Gastroesophageal sphincter (tissue), 4 donors: ENCODE measurements at regions not wholly inside any gene's neighbourhood (a gene's known extent, or its start where the extent isn't known, plus 50 kb on each side); places are given as distances from the start of the nearest gene placed in this dataset.
A peak's percentile ranks its signal among the peaks of the same experiment; 100 is the strongest.

Source experiments
- ATAC-seq: fragments of 150-250 bp; one replicate; pipeline ENCODE4 v1.9.1; 2016; ENCODE audit warnings: mild to moderate bottlenecking, moderate library complexity
- H3K27ac ChIP-seq, 4 donors: fragments of 200-600 bp; sonication (generic) in 3 of 4; 1 replicate in 3 of 4; 2 replicates in 1 of 4; pipeline ENCODE4 v1.5.1; 2016 to 2019
- H3K27me3 ChIP-seq: fragments of 200-600 bp; sonication (generic); one replicate; pipeline ENCODE4 v1.5.1; 2019
- H3K36me3 ChIP-seq, 2 donors: fragments of 200-600 bp; sonication (generic); one replicate each; pipeline ENCODE4 v1.5.1; 2019; ENCODE audit warnings: control low read depth in 1 of 2
- H3K4me1 ChIP-seq, 3 donors: fragments of 200-600 bp; sonication (generic); 1 replicate in 2 of 3; 2 replicates in 1 of 3; pipeline ENCODE4 v1.5.1; 2016 to 2019; ENCODE audit warnings: control low read depth in 2 of 3
- H3K4me3 ChIP-seq, 2 donors: fragments of 200-600 bp; sonication (generic); one replicate each; pipeline ENCODE4 v1.5.1; 2019; ENCODE audit warnings: mild to moderate bottlenecking in 1 of 2, moderate library complexity in 1 of 2
- H3K9me3 ChIP-seq, 3 donors: fragments of 200-600 bp; sonication (generic); one replicate each; pipeline ENCODE4 v1.5.1; 2017 to 2019; ENCODE audit warnings: control low read depth in 2 of 3
- EP300 ChIP-seq: sonication (generic); formaldehyde crosslinking; IDR thresholded peaks from one replicate; pipeline ENCODE4 v1.6.1; 2017; ENCODE audit warnings: antibody characterized with exemption, mild to moderate bottlenecking
- POLR2A ChIP-seq, 2 donors: fragments of 450-650 bp; IDR thresholded peaks; one replicate each; pipeline ENCODE4 v1.6.1; 2017; ENCODE audit warnings: antibody characterized with exemption in 2 of 2, mild to moderate bottlenecking in 2 of 2, moderate library complexity in 1 of 2
- POLR2AphosphoS5 ChIP-seq: sonication (generic); formaldehyde crosslinking; IDR thresholded peaks from one replicate; pipeline ENCODE4 v1.6.1; 2017; ENCODE audit warnings: antibody characterized with exemption
- WGBS, 2 donors: methylation state at CpG; one replicate each; pipeline ENCODE4 v1.1.5; 2018; ENCODE audit warnings: low coverage in 1 of 2; 5-methylcytosine and 5-hydroxymethylcytosine counted together
- TF ChIP-seq, protein P1 (sequence below), 4 experiments: fragments of 200-600 bp in 2 of 4; fragments of 450-650 bp in 2 of 4; sonication (generic) in 1 of 4; IDR thresholded peaks; one replicate each; pipeline ENCODE4 v1.5.1; 2017 to 2019; ENCODE audit warnings: antibody characterized with exemption in 4 of 4, mild to moderate bottlenecking in 2 of 4, moderate library complexity in 2 of 4

DNA sequence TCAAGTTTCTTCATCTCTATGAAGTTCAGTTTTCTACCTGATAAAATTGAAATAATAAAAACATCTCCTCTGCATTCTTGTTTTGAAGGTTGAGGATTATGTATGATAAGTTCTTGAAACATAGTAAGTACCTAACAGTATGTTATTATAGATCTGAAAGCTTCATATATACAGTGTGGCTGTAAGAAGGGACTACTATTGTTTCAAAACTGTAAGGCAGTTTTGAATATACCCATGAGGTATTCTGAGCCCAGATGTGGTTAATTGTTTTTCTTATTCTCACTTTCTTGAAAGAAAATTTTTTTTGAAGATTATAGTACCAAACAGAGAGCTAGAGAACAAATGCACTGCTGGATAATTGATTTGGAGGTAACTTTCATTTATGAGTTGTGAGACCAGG, 383.2 kb downstream of the CHSY3 start:
- Histone ChIP-seq H3K27ac (no peak overlapping the region), H3K4me3 (no peak overlapping the region), H3K9me3 (no peaks in the 10 kb centered on the region), H3K27me3 (no peaks in the 10 kb centered on the region), H3K4me1 (no peaks in the 10 kb centered on the region), H3K36me3 (no peaks in the 10 kb centered on the region)
- TF ChIP-seq POLR2A (IDR thresholded peaks at IDR 0.05) (no peak), POLR2AphosphoS5 (no peak), EP300 (no peak)
- TF ChIP-seq, protein P1, sequence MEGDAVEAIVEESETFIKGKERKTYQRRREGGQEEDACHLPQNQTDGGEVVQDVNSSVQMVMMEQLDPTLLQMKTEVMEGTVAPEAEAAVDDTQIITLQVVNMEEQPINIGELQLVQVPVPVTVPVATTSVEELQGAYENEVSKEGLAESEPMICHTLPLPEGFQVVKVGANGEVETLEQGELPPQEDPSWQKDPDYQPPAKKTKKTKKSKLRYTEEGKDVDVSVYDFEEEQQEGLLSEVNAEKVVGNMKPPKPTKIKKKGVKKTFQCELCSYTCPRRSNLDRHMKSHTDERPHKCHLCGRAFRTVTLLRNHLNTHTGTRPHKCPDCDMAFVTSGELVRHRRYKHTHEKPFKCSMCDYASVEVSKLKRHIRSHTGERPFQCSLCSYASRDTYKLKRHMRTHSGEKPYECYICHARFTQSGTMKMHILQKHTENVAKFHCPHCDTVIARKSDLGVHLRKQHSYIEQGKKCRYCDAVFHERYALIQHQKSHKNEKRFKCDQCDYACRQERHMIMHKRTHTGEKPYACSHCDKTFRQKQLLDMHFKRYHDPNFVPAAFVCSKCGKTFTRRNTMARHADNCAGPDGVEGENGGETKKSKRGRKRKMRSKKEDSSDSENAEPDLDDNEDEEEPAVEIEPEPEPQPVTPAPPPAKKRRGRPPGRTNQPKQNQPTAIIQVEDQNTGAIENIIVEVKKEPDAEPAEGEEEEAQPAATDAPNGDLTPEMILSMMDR (IDR thresholded peaks at IDR 0.05), result no peak
- ATAC-seq, result no peak

GRCh38 chr5:130286971-130287370, 382.7 kb downstream of the CHSY3 start:
- ATAC-seq, result no peak
- H3K36me3 ChIP-seq, result no peaks in the 10 kb centered on the region
- 24 to 61% methylated on average over 2 of the region's 2 CpGs for WGBS, 2 donors

GRCh38 chr5:130282049-130282448, 377.8 kb downstream of the CHSY3 start:
- no peak overlapping the region for H3K27ac ChIP-seq

More at GRCh38 chr5:130286971-130287370, 382.7 kb downstream of the CHSY3 start:
- Histone ChIP-seq H3K9me3 (no peaks in the 10 kb centered on the region), H3K4me1 (no peaks in the 10 kb centered on the region), H3K4me3 (no peak overlapping the region), H3K27me3 (no peaks in the 10 kb centered on the region), H3K27ac (no peak overlapping the region)
- no peak for TF ChIP-seq EP300
- no peak for TF ChIP-seq POLR2AphosphoS5
- TF ChIP-seq POLR2A (IDR thresholded peaks at IDR 0.05), result no peak

DNA sequence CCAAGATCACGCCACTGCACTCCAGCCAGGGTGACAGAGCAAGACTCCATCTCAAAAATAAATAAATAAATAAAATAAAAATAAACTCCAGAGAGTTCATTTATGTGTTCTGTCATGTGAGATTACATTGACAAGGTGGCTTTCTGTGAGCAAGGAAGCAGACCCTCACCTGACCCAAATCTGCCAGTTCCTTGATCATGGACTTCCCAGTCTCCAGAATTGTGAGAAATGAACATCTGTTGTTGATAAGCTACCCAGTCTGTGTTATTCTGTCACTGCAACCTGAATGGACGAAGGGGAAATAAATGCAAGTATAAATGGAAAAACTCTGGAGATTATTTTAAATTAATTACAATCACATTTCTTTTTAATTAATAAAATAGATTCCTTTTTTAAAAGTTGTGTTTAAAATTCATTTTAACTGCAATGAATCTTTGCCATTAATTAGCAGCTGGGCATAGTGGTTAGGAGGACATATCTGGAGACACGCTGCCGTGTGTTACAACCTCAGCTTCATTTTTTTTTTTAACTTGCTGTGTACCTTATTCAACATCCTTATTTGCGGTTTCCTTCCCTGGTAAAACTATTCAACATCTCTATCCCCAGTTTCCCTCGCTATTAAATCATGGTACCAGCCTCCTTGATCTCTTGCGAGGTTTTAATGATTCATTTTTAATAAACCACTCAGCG, 376.4 kb downstream of the CHSY3 start:
- 79 to 87% methylated on average over 7 to 8 of the region's 8 CpGs for WGBS, 2 donors

More at GRCh38 chr5:130282049-130282448, 377.8 kb downstream of the CHSY3 start:
- 33 to 80% methylated on average over 1 of the region's 1 CpG for WGBS, 2 donors
- H3K4me1 ChIP-seq, result no peaks in the 10 kb centered on the region
- no peaks in the 10 kb centered on the region for H3K9me3 ChIP-seq
- TF ChIP-seq EP300, result no peak
- TF ChIP-seq POLR2A (IDR thresholded peaks at IDR 0.05), result no peak
- TF ChIP-seq, protein P1 (IDR thresholded peaks at IDR 0.05), result no peak
- TF ChIP-seq POLR2AphosphoS5, result no peak
- ATAC-seq, result peak; percentile 47
- H3K4me3 ChIP-seq, result no peak overlapping the region
- no peaks in the 10 kb centered on the region for H3K27me3 ChIP-seq
- H3K36me3 ChIP-seq, result no peaks in the 10 kb centered on the region

GRCh38 chr5:130279386-130279785, 375.1 kb downstream of the CHSY3 start:
- no peak for ATAC-seq
- Histone ChIP-seq H3K27ac (no peak overlapping the region), H3K36me3 (no peaks in the 10 kb centered on the region), H3K9me3 (no peaks in the 10 kb centered on the region), H3K4me1 (no peaks in the 10 kb centered on the region), H3K4me3 (no peak overlapping the region), H3K27me3 (no peaks in the 10 kb centered on the region)
- 40 to 47% methylated on average over 1 of the region's 1 CpG for WGBS, 2 donors
- TF ChIP-seq, protein P1 (IDR thresholded peaks at IDR 0.05), result no peak
- TF ChIP-seq POLR2A (IDR thresholded peaks at IDR 0.05) (no peak), EP300 (no peak), POLR2AphosphoS5 (no peak)

More for the DNA sequence above, 376.4 kb downstream of the CHSY3 start:
- no peaks in the 10 kb centered on the region for H3K4me1 ChIP-seq
- ATAC-seq, result no peak
- no peak overlapping the region for H3K4me3 ChIP-seq
- H3K27ac ChIP-seq, result no peak overlapping the region
- TF ChIP-seq POLR2A (IDR thresholded peaks at IDR 0.05) (no peak), POLR2AphosphoS5 (no peak), EP300 (no peak)
- TF ChIP-seq, protein P1 (IDR thresholded peaks at IDR 0.05), result no peak
- no peaks in the 10 kb centered on the region for H3K36me3 ChIP-seq
- H3K9me3 ChIP-seq, result no peaks in the 10 kb centered on the region
- no peaks in the 10 kb centered on the region for H3K27me3 ChIP-seq
